Astrocyte (in vitro differentiated cells and primary cell): ENCODE measurements at regions not wholly inside any gene's neighbourhood (a gene's known extent, or its start where the extent isn't known, plus 50 kb on each side); places are given as distances from the start of the nearest gene placed in this dataset.

Experiments used
- DNase-seq: peaks from one replicate; pipeline ENCODE4 v3.0.0-alpha.2; 2010; ENCODE audit warnings: low read depth
- FAIRE-seq: peaks from 2 replicates; lab custom pipeline; 2011; peaks lifted over from hg19 to GRCh38; lab: Jason Lieb, UNC
- H2AFZ ChIP-seq: 2 replicates; pipeline ENCODE4 v1.6.0; 2012; ENCODE audit warnings: low read depth, low read length, inconsistent platforms
- H3K27ac ChIP-seq: 2 replicates; pipeline ENCODE4 v1.5.1; 2011; ENCODE audit warnings: low read depth, low read length, inconsistent platforms
- H3K27me3 ChIP-seq: 2 replicates; pipeline ENCODE4 v1.6.0; 2011; ENCODE audit warnings: low read length, inconsistent platforms; ENCODE audit not compliant: insufficient read depth
- H3K36me3 ChIP-seq: 2 replicates; pipeline ENCODE4 v1.5.1; 2011; ENCODE audit warnings: low read length, inconsistent platforms; ENCODE audit not compliant: insufficient read depth
- H3K4me1 ChIP-seq: 2 replicates; pipeline ENCODE4 v1.5.1; 2011; ENCODE audit warnings: low read length, inconsistent platforms; ENCODE audit not compliant: insufficient read depth
- H3K4me2 ChIP-seq: 2 replicates; pipeline ENCODE4 v1.6.0; 2012; ENCODE audit warnings: low read length, inconsistent platforms
- H3K4me3 ChIP-seq: 2 replicates; pipeline ENCODE4 v1.5.1; 2011; ENCODE audit warnings: low read depth, mild to moderate bottlenecking, low read length, inconsistent platforms; ENCODE audit not compliant: insufficient read depth
- H3K79me2 ChIP-seq: 2 replicates; pipeline ENCODE4 v1.6.0; 2012; ENCODE audit warnings: mild to moderate bottlenecking, low read length, inconsistent platforms; ENCODE audit not compliant: insufficient read depth
- H3K9ac ChIP-seq: 2 replicates; pipeline ENCODE4 v1.6.0; 2012; ENCODE audit warnings: mild to moderate bottlenecking, low read length, inconsistent platforms
- H3K9me3 ChIP-seq: 2 replicates; pipeline ENCODE4 v1.5.1; 2012; ENCODE audit warnings: low read depth, mild to moderate bottlenecking, low read length, inconsistent platforms; ENCODE audit not compliant: insufficient read depth
- H4K20me1 ChIP-seq: 2 replicates; pipeline ENCODE4 v1.6.0; 2012; ENCODE audit warnings: low read length, inconsistent platforms; ENCODE audit not compliant: insufficient read depth
- H3K27ac Mint-ChIP-seq: one replicate; pipeline ENCODE4 v1.8.0; 2021; ENCODE audit warnings: mild to moderate bottlenecking, mixed read lengths; ENCODE audit not compliant: unreplicated experiment
- H3K27me3 Mint-ChIP-seq: one replicate; pipeline ENCODE4 v1.8.0; 2021; ENCODE audit warnings: low read depth, mixed read lengths; ENCODE audit not compliant: unreplicated experiment
- H3K36me3 Mint-ChIP-seq: one replicate; pipeline ENCODE4 v1.8.0; 2021; ENCODE audit warnings: low read depth, mixed read lengths; ENCODE audit not compliant: unreplicated experiment
- H3K4me1 Mint-ChIP-seq: one replicate; pipeline ENCODE4 v1.8.0; 2021; ENCODE audit warnings: low read depth, mixed read lengths; ENCODE audit not compliant: unreplicated experiment
- H3K4me3 Mint-ChIP-seq: one replicate; pipeline ENCODE4 v1.8.0; 2021; ENCODE audit warnings: mild to moderate bottlenecking, moderate library complexity, mixed read lengths; ENCODE audit not compliant: unreplicated experiment
- H3K9me3 Mint-ChIP-seq: one replicate; pipeline ENCODE4 v1.8.0; 2021; ENCODE audit warnings: mild to moderate bottlenecking, mixed read lengths; ENCODE audit not compliant: unreplicated experiment
- CTCF ChIP-seq: IDR thresholded peaks from 2 replicates; pipeline ENCODE4 v1.5.1; 2011; ENCODE audit warnings: low read depth, mild to moderate bottlenecking, inconsistent platforms, low read length, moderate library complexity; ENCODE audit not compliant: insufficient read depth
- EZH2 ChIP-seq: IDR thresholded peaks from 2 replicates; pipeline ENCODE4 v1.6.1; 2012; ENCODE audit warnings: mild to moderate bottlenecking, low read length, inconsistent platforms; ENCODE audit not compliant: insufficient read depth

GRCh38 chr11:15795378-15795777, 561.0 kb downstream of the SOX6 start:
- no peak overlapping the region for H3K4me2 ChIP-seq
- peaks cover 19% of the 10 kb centered on the region for H3K4me1 Mint-ChIP-seq
- H3K27me3 Mint-ChIP-seq = no peaks in the 10 kb centered on the region
- no peak overlapping the region for H3K9ac ChIP-seq
- FAIRE-seq = no peak
- no peak overlapping the region for H3K27ac ChIP-seq
- H2AFZ ChIP-seq = no peak overlapping the region
- peaks cover 13% of the 10 kb centered on the region for H3K9me3 Mint-ChIP-seq
- no peaks in the 10 kb centered on the region for H3K79me2 ChIP-seq
- no peaks in the 10 kb centered on the region for H3K36me3 ChIP-seq
- peaks cover 22% of the 10 kb centered on the region for H3K4me1 ChIP-seq
- no peaks in the 10 kb centered on the region for H3K9me3 ChIP-seq
- TF ChIP-seq EZH2 (no peak), CTCF (no peak)
- H4K20me1 ChIP-seq = no peaks in the 10 kb centered on the region
- H3K4me3 ChIP-seq = no peak overlapping the region
- H3K27me3 ChIP-seq = no peaks in the 10 kb centered on the region
- DNase-seq = no peak
- no peak overlapping the region for H3K27ac Mint-ChIP-seq
- no peak overlapping the region for H3K4me3 Mint-ChIP-seq
- H3K36me3 Mint-ChIP-seq = no peaks in the 10 kb centered on the region

GRCh38 chr11:15800111-15800800, 556.1 kb downstream of the SOX6 start:
- Histone ChIP-seq H3K4me2 (peak overlapping the region; percentile 65), H3K79me2 (no peaks in the 10 kb centered on the region), H4K20me1 (no peaks in the 10 kb centered on the region), H2AFZ (peak overlapping the region; percentile 38), H3K36me3 (no peaks in the 10 kb centered on the region), H3K4me3 (no peak overlapping the region), H3K9me3 (no peaks in the 10 kb centered on the region), H3K27me3 (no peaks in the 10 kb centered on the region), H3K9ac (peak overlapping the region; percentile 24), H3K27ac (peak overlapping the region; percentile 69), H3K4me1 (peaks cover 28% of the 10 kb centered on the region)
- Mint-ChIP-seq H3K27ac (peak overlapping the region; percentile 94), H3K36me3 (no peaks in the 10 kb centered on the region), H3K27me3 (no peaks in the 10 kb centered on the region), H3K4me1 (peaks cover 30% of the 10 kb centered on the region), H3K4me3 (no peak overlapping the region), H3K9me3 (no peaks in the 10 kb centered on the region)
- FAIRE-seq (peak; percentile 54), DNase-seq (peak; percentile 94)
- no peak for TF ChIP-seq CTCF
- no peak for TF ChIP-seq EZH2

GRCh38 chr11:15801126-15801525, 555.2 kb downstream of the SOX6 start:
- DNase-seq = no peak
- Mint-ChIP-seq H3K4me3 (no peak overlapping the region), H3K36me3 (no peaks in the 10 kb centered on the region), H3K27me3 (no peaks in the 10 kb centered on the region), H3K9me3 (no peaks in the 10 kb centered on the region), H3K4me1 (peaks cover 30% of the 10 kb centered on the region), H3K27ac (peak overlapping the region; percentile 94)
- Histone ChIP-seq H3K27me3 (no peaks in the 10 kb centered on the region), H3K79me2 (no peaks in the 10 kb centered on the region), H3K27ac (peak overlapping the region; percentile 69), H3K9me3 (no peaks in the 10 kb centered on the region), H3K4me2 (peak overlapping the region; percentile 65), H3K4me3 (no peak overlapping the region), H3K4me1 (peaks cover 28% of the 10 kb centered on the region), H4K20me1 (no peaks in the 10 kb centered on the region), H2AFZ (no peak overlapping the region), H3K9ac (peak overlapping the region; percentile 37), H3K36me3 (no peaks in the 10 kb centered on the region)
- TF ChIP-seq CTCF (no peak), EZH2 (no peak)
- FAIRE-seq = no peak
